ENCODE measurements at regions not wholly inside any gene's neighbourhood (a gene's known extent, or its start where the extent isn't known, plus 50 kb on each side); places are given as distances from the start of the nearest gene placed in this dataset.

GRCh38 chr13:22422023-22422422, 751.1 kb downstream of the FGF9 start:
- H3F3A ChIP-seq (ENCODE audit: low read depth), result no peaks in the 10 kb centered on the region
- H3K9ac ChIP-seq (ENCODE audit: low read depth, low read length, poor library complexity, severe bottlenecking), result no peak overlapping the region
- H3K36me3 ChIP-seq (ENCODE audit: insufficient read depth, low read length), result no peaks in the 10 kb centered on the region
- no peaks in the 10 kb centered on the region for H3K79me2 ChIP-seq (ENCODE audit: insufficient read depth, low read length)
- H2AFZ ChIP-seq (ENCODE audit: low read length), result no peak overlapping the region
- H4K20me1 ChIP-seq (ENCODE audit: insufficient read depth, low read length, poor library complexity, severe bottlenecking), result no peaks in the 10 kb centered on the region
- H3K4me2 ChIP-seq (ENCODE audit: low read depth, low read length, poor library complexity, severe bottlenecking), result no peak overlapping the region
- H3K4me3 ChIP-seq (ENCODE audit: low read length, poor library complexity, severe bottlenecking), result no peak overlapping the region
- no peaks in the 10 kb centered on the region for H3K9me3 ChIP-seq (ENCODE audit: insufficient read depth, low read depth, low read length)
- H3K4me1 ChIP-seq (ENCODE audit: insufficient read depth, low read length, poor library complexity, severe bottlenecking), result no peaks in the 10 kb centered on the region
- TF ChIP-seq EZH2phosphoT487 (IDR thresholded peaks at IDR 0.05; ENCODE audit: borderline replicate concordance), result no peak
- TF ChIP-seq, protein P1, sequence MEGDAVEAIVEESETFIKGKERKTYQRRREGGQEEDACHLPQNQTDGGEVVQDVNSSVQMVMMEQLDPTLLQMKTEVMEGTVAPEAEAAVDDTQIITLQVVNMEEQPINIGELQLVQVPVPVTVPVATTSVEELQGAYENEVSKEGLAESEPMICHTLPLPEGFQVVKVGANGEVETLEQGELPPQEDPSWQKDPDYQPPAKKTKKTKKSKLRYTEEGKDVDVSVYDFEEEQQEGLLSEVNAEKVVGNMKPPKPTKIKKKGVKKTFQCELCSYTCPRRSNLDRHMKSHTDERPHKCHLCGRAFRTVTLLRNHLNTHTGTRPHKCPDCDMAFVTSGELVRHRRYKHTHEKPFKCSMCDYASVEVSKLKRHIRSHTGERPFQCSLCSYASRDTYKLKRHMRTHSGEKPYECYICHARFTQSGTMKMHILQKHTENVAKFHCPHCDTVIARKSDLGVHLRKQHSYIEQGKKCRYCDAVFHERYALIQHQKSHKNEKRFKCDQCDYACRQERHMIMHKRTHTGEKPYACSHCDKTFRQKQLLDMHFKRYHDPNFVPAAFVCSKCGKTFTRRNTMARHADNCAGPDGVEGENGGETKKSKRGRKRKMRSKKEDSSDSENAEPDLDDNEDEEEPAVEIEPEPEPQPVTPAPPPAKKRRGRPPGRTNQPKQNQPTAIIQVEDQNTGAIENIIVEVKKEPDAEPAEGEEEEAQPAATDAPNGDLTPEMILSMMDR (conservative IDR thresholded peaks at IDR 0.05; ENCODE audit: low read length), result no peak
- peaks cover 7% of the 10 kb centered on the region for H3K27me3 ChIP-seq (ENCODE audit: insufficient read depth, low read length, poor library complexity, severe bottlenecking)
- no peaks in the 10 kb centered on the region for H3K9me2 ChIP-seq (replicated peaks; ENCODE audit: low read depth, low read length)

DNA sequence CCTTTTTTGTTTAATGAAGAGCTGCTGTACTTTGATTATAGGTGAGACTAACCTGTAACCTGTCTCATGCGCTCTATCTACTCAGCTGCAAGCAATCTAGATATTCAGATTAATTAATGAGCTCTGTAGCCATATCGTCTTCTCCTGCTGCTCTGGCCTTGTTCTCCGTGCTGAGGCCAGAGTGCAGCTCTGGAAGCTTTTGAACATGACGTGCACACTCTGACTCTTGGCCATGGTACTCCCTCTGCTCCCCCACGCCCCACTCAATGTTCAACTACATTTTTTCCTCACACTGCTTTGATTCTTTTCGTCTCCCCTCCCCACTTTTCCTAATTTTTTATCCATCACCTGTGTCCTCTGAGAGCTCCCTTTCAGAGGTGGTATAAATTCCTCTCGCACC, 751.8 kb downstream of the FGF9 start:
- no peak for TF ChIP-seq EZH2phosphoT487 (IDR thresholded peaks at IDR 0.05; ENCODE audit: borderline replicate concordance)
- TF ChIP-seq, protein P1 (conservative IDR thresholded peaks at IDR 0.05; ENCODE audit: low read length), result no peak
- Histone ChIP-seq H3K9me3 (ENCODE audit: insufficient read depth, low read depth, low read length) (no peaks in the 10 kb centered on the region), H3K79me2 (ENCODE audit: insufficient read depth, low read length) (no peaks in the 10 kb centered on the region), H2AFZ (ENCODE audit: low read length) (no peak overlapping the region), H3K9ac (ENCODE audit: low read depth, low read length, poor library complexity, severe bottlenecking) (no peak overlapping the region), H3K27me3 (ENCODE audit: insufficient read depth, low read length, poor library complexity, severe bottlenecking) (peaks cover 7% of the 10 kb centered on the region), H3K4me3 (ENCODE audit: low read length, poor library complexity, severe bottlenecking) (no peak overlapping the region), H3K9me2 (replicated peaks; ENCODE audit: low read depth, low read length) (no peaks in the 10 kb centered on the region), H3K36me3 (ENCODE audit: insufficient read depth, low read length) (no peaks in the 10 kb centered on the region), H3F3A (ENCODE audit: low read depth) (no peaks in the 10 kb centered on the region), H3K4me2 (ENCODE audit: low read depth, low read length, poor library complexity, severe bottlenecking) (no peak overlapping the region), H3K4me1 (ENCODE audit: insufficient read depth, low read length, poor library complexity, severe bottlenecking) (no peaks in the 10 kb centered on the region), H4K20me1 (ENCODE audit: insufficient read depth, low read length, poor library complexity, severe bottlenecking) (no peaks in the 10 kb centered on the region)

- Histone ChIP-seq H3K4me1 (ENCODE audit: insufficient read depth, low read length, poor library complexity, severe bottlenecking) (no peaks in the 10 kb centered on the region), H4K20me1 (ENCODE audit: insufficient read depth, low read length, poor library complexity, severe bottlenecking) (no peaks in the 10 kb centered on the region), H3K9ac (ENCODE audit: low read depth, low read length, poor library complexity, severe bottlenecking) (no peak overlapping the region), H3K4me3 (ENCODE audit: low read length, poor library complexity, severe bottlenecking) (no peak overlapping the region), H2AFZ (ENCODE audit: low read length) (no peak overlapping the region), H3K9me3 (ENCODE audit: insufficient read depth, low read depth, low read length) (no peaks in the 10 kb centered on the region), H3K27me3 (ENCODE audit: insufficient read depth, low read length, poor library complexity, severe bottlenecking) (peaks cover 7% of the 10 kb centered on the region), H3K4me2 (ENCODE audit: low read depth, low read length, poor library complexity, severe bottlenecking) (no peak overlapping the region), H3K79me2 (ENCODE audit: insufficient read depth, low read length) (no peaks in the 10 kb centered on the region), H3K36me3 (ENCODE audit: insufficient read depth, low read length) (no peaks in the 10 kb centered on the region), H3K9me2 (replicated peaks; ENCODE audit: low read depth, low read length) (no peaks in the 10 kb centered on the region), H3F3A (ENCODE audit: low read depth) (no peaks in the 10 kb centered on the region)
- no peak for TF ChIP-seq EZH2phosphoT487 (IDR thresholded peaks at IDR 0.05; ENCODE audit: borderline replicate concordance)
- TF ChIP-seq, protein P1 (conservative IDR thresholded peaks at IDR 0.05; ENCODE audit: low read length), result no peak
These were observed 752.4 kb downstream of the FGF9 start for GRCh38 chr13:22423261-22423660.
